MCF 10A (cell line): ENCODE measurements at regions not wholly inside any gene's neighbourhood (a gene's known extent, or its start where the extent isn't known, plus 50 kb on each side); places are given as distances from the start of the nearest gene placed in this dataset.

Source experiments
- BruUV-seq: library from RNA; stranded (reverse); fragments of 400-500 nt; replicated peaks from 2 replicates; lab custom pipeline; 2021; lab: Mats Ljungman, UMichigan
- CTCF ChIA-PET: fragments of 300-600 bp; sonication (Branson Sonifier 250); formaldehyde crosslinking; extraction: SDS; loops from one replicate; lab custom pipeline; 2021; ENCODE audit warnings: antibody characterized with exemption, inconsistent platforms; lab: Yijun Ruan, JAX
- POLR2A ChIA-PET: fragments of 300-600, 350-650 bp; sonication (Branson Sonifier 250); formaldehyde crosslinking; extraction: SDS; loops from one replicate; lab custom pipeline; 2020; ENCODE audit warnings: antibody characterized with exemption, inconsistent platforms; lab: Yijun Ruan, JAX
- DNase-seq: peaks from one replicate; pipeline ENCODE4 v3.0.0-alpha.2; 2018; ENCODE audit not compliant: unreplicated experiment
- H3K27ac Mint-ChIP-seq: one replicate; pipeline ENCODE4 v1.8.0; 2022; ENCODE audit warnings: mild to moderate bottlenecking, low read depth, mixed read lengths; ENCODE audit not compliant: unreplicated experiment
- H3K27me3 Mint-ChIP-seq: one replicate; pipeline ENCODE4 v1.8.0; 2022; ENCODE audit warnings: mixed read lengths; ENCODE audit not compliant: insufficient read depth, unreplicated experiment
- H3K36me3 Mint-ChIP-seq: one replicate; pipeline ENCODE4 v1.8.0; 2022; ENCODE audit warnings: mild to moderate bottlenecking, moderate library complexity, mixed read lengths; ENCODE audit not compliant: insufficient read depth, unreplicated experiment
- H3K4me1 Mint-ChIP-seq: one replicate; pipeline ENCODE4 v1.8.0; 2022; ENCODE audit warnings: mixed read lengths; ENCODE audit not compliant: insufficient read depth, unreplicated experiment
- H3K4me3 Mint-ChIP-seq: one replicate; pipeline ENCODE4 v1.8.0; 2022; ENCODE audit warnings: mild to moderate bottlenecking, moderate library complexity, mixed read lengths; ENCODE audit not compliant: unreplicated experiment
- H3K9me3 Mint-ChIP-seq: one replicate; pipeline ENCODE4 v1.8.0; 2022; ENCODE audit warnings: mixed read lengths; ENCODE audit not compliant: unreplicated experiment
- intact Hi-C: fragments of 100-400 bp; cut with micrococcal nuclease; formaldehyde crosslinking; loops from 2 replicates; pipeline ENCODE4 v1.14.1; 2022
- TF ChIP-seq, protein P1 (sequence below): fragments of 200-600 bp; IDR thresholded peaks from one replicate; pipeline ENCODE4 v1.8.0; 2022; ENCODE audit warnings: antibody characterized with exemption, mild to moderate bottlenecking; ENCODE audit not compliant: unreplicated experiment

DNA sequence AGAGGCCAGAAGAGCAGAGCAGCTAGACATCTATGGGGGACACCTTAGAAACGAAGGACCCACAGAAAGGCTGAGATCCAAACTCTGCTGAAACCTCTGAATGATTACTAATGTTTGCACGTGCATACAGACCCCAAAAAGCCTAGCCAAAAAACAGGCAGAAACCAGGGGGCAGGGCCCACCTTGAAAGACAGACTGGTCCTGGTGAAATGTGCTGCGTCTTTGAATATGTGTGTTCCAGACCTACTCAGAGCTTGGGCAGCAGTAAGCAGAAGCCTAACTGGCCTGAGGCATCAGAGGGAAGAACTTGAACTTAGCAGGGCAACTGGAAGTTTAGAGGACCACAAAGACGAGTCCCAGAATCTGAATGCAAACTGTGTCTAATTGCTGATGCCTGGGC is 251.8 kb downstream of the TEX36 start:
- ChIA-PET POLR2A (no interaction called here), CTCF (no interaction called here)
- Mint-ChIP-seq H3K4me3 (no peak overlapping the region), H3K9me3 (peaks cover 20% of the 10 kb centered on the region), H3K27me3 (peaks cover 13% of the 10 kb centered on the region), H3K4me1 (no peaks in the 10 kb centered on the region), H3K36me3 (no peaks in the 10 kb centered on the region), H3K27ac (no peak overlapping the region)
- TF ChIP-seq, protein P1, sequence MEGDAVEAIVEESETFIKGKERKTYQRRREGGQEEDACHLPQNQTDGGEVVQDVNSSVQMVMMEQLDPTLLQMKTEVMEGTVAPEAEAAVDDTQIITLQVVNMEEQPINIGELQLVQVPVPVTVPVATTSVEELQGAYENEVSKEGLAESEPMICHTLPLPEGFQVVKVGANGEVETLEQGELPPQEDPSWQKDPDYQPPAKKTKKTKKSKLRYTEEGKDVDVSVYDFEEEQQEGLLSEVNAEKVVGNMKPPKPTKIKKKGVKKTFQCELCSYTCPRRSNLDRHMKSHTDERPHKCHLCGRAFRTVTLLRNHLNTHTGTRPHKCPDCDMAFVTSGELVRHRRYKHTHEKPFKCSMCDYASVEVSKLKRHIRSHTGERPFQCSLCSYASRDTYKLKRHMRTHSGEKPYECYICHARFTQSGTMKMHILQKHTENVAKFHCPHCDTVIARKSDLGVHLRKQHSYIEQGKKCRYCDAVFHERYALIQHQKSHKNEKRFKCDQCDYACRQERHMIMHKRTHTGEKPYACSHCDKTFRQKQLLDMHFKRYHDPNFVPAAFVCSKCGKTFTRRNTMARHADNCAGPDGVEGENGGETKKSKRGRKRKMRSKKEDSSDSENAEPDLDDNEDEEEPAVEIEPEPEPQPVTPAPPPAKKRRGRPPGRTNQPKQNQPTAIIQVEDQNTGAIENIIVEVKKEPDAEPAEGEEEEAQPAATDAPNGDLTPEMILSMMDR, result no peak
- DNase-seq, result no peak
- intact Hi-C loops, result no loop called here
- no TSS peak for BruUV-seq

DNA sequence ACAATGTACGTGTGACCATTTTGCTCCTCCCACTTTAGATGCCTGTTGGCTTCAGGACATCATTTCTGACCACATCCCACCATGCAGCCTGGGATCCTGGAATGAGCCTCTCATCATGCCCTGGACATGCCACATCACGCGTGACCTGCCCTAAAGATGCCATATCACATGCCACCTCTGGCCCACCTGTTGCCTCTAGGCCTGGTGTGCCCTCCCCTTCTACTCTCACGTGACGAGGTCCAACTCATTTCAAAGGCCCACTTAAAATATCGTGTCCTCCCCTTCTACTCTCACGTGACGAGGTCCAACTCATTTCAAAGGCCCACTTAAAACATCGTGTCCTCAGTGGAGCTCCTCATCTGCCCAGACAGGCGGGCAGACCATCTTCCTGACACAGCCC is 254.9 kb downstream of the TEX36 start:
- peaks cover 34% of the 10 kb centered on the region for H3K27me3 Mint-ChIP-seq
- H3K36me3 Mint-ChIP-seq, result no peaks in the 10 kb centered on the region
- CTCF ChIA-PET, result no interaction called here

DNA sequence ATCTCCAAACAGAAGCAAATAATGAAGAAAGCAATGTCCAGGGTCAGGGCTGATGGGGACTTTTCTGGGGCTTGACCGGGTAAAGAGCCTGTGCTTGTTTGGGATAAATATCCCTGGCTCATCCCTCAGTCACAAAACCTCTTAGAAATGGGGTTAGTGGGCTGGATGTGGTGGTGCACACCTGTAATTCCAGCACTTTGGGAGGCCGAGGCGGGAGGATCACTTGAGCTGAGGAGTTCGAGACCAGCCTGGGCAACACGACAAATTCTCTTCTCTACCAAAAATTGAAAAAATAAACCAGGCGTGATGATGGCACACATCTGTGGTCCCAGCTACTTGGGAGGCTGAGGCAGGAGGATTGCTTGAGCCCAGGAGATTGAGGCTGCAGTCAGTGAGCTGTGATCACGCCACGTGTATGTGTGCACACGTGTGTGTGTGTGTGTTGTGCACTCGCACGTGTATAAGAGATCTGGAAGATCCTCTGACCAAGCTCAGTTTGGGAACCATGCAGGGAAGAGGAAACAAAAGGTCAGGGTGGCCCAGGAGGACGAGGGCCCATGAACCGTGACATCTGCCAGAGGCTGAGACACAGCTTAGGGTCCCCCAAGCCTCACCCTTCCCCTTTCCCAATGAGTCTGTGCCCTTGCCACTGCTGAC is 258.6 kb downstream of the TEX36 start:
- POLR2A ChIA-PET, result no interaction called here
- DNase-seq, result no peak
- Mint-ChIP-seq H3K27me3 (peaks cover 53% of the 10 kb centered on the region), H3K27ac (no peak overlapping the region), H3K9me3 (peaks cover 13% of the 10 kb centered on the region), H3K36me3 (no peaks in the 10 kb centered on the region), H3K4me1 (no peaks in the 10 kb centered on the region), H3K4me3 (no peak overlapping the region)
- BruUV-seq, result no TSS peak
- CTCF ChIA-PET, result interaction anchor here (0.6 to 1.6 kb wide), 2 partner anchors 8 to 24 kb away, joined by 3 read pairs; no protein-coding TSS in a partner anchor
- intact Hi-C loops, result no loop called here
- TF ChIP-seq, protein P1, result no peak

More for the DNA sequence above, 254.9 kb downstream of the TEX36 start:
- intact Hi-C loops, result no loop called here
- H3K4me1 Mint-ChIP-seq, result no peaks in the 10 kb centered on the region
- H3K27ac Mint-ChIP-seq, result no peak overlapping the region
- DNase-seq, result no peak
- BruUV-seq, result no TSS peak
- TF ChIP-seq, protein P1, result no peak
- peaks cover 20% of the 10 kb centered on the region for H3K9me3 Mint-ChIP-seq
- H3K4me3 Mint-ChIP-seq, result no peak overlapping the region
- POLR2A ChIA-PET, result no interaction called here

DNA sequence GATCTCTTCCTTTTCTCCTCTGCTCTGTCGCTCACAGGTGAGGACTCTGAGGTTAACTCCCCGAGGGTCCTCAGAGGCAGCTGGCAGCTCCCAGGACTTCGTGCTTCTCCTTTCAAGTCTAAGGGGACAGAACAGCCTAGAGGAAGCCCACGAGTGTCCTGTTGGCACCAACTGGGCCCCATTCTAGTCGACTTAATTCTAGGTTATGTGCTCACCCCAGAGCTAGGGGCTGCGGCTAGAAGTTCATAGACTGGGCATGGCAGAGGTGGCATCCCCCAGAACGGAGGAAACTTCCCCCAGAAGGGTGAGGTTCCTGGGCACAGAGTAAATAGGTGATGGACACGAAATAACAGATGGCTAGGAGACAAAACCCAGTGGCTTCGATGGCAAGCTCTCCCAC is 259.4 kb downstream of the TEX36 start:
- H3K27me3 Mint-ChIP-seq, result peaks cover 57% of the 10 kb centered on the region
- DNase-seq, result no peak
- H3K4me3 Mint-ChIP-seq, result no peak overlapping the region
- CTCF ChIA-PET, result interaction anchor here (0.6 to 1.6 kb wide), 2 partner anchors 9 to 23 kb away, joined by 3 read pairs; no protein-coding TSS in a partner anchor
- H3K4me1 Mint-ChIP-seq, result no peaks in the 10 kb centered on the region
- POLR2A ChIA-PET, result no interaction called here
- H3K36me3 Mint-ChIP-seq, result no peaks in the 10 kb centered on the region
- intact Hi-C loops, result no loop called here
- peaks cover 13% of the 10 kb centered on the region for H3K9me3 Mint-ChIP-seq
- no TSS peak for BruUV-seq
- H3K27ac Mint-ChIP-seq, result no peak overlapping the region
- TF ChIP-seq, protein P1, result no peak
